K562 (cell line): ENCODE measurements at regions not wholly inside any gene's neighbourhood (a gene's known extent, or its start where the extent isn't known, plus 50 kb on each side); places are given as distances from the start of the nearest gene placed in this dataset.

Experiments used
- ATAC-seq: fragments of 200-7000 bp; cut with Tn5 transposase; 3 replicates; pipeline ENCODE4 v1.9.1; 2020; ENCODE audit warnings: moderate library complexity
- BruUV-seq: library from RNA; stranded (reverse); fragments of 400-500 nt; replicated peaks from 2 replicates; lab custom pipeline; 2021; lab: Mats Ljungman, UMichigan
- CTCF ChIA-PET: fragments of 300-600 bp; formaldehyde crosslinking; extraction: SDS; loops from one replicate; lab custom pipeline; 2021; ENCODE audit warnings: low intra/inter-chr PET ratio; lab: Yijun Ruan, JAX
- POLR2A ChIA-PET: fragments of 300-600, 350-650 bp; sonication (Branson Sonifier 250); formaldehyde crosslinking; extraction: SDS; loops from one replicate; lab custom pipeline; 2021; ENCODE audit warnings: antibody characterized with exemption, inconsistent platforms; lab: Yijun Ruan, JAX
- DNase-seq, 4 experiments: peaks; one replicate each; pipeline versions ENCODE4 v3.0.0 to v3.0.0-alpha.2; 2011 to 2018; ENCODE audit warnings: low spot score in 3 of 4, mixed read lengths in 3 of 4; ENCODE audit errors: extremely low read depth in 1 of 4
- FAIRE-seq: peaks from 2 replicates; lab custom pipeline; 2011; peaks lifted over from hg19 to GRCh38; lab: Jason Lieb, UNC
- H2AFZ ChIP-seq: 2 replicates; pipeline ENCODE4 v1.6.0; 2011; ENCODE audit warnings: low read depth, low read length, control low read depth, inconsistent platforms
- H3K27ac ChIP-seq: fragments of 200-600 bp; 3 replicates; pipeline ENCODE4 v1.8.0; 2011; ENCODE audit warnings: low read depth, mild to moderate bottlenecking, control low read depth, inconsistent platforms, low read length, moderate library complexity, mixed read lengths; ENCODE audit errors: extremely low read depth
- H3K27me3 ChIP-seq, 2 experiments: fragments of 300-600 bp in 1 of 2; 2 replicates in 1 of 2; 3 replicates in 1 of 2; pipeline versions ENCODE4 v1.6.0 to v1.8.0; 2011; ENCODE audit warnings: inconsistent platforms in 2 of 2, low read length in 2 of 2, mild to moderate bottlenecking in 1 of 2, mixed read lengths in 1 of 2, moderate library complexity in 1 of 2; ENCODE audit not compliant: control insufficient read depth in 2 of 2, insufficient read depth in 2 of 2
- H3K36me3 ChIP-seq: fragments of 300-600 bp; 3 replicates; pipeline ENCODE4 v1.8.0; 2011; ENCODE audit warnings: mild to moderate bottlenecking, low read length, inconsistent platforms; ENCODE audit not compliant: control insufficient read depth, insufficient read depth
- H3K4me1 ChIP-seq, 2 experiments: fragments of 200-600 bp in 1 of 2; replicated peaks in 1 of 2; 2 replicates in 1 of 2; 3 replicates in 1 of 2; pipeline versions ENCODE4 v1.5.1 to v1.8.0; 2011; ENCODE audit warnings: inconsistent platforms in 2 of 2, low read length in 2 of 2, mild to moderate bottlenecking in 1 of 2, mixed read lengths in 1 of 2, moderate library complexity in 1 of 2; ENCODE audit not compliant: control insufficient read depth in 2 of 2, insufficient read depth in 2 of 2
- H3K4me2 ChIP-seq: 2 replicates; pipeline ENCODE4 v1.6.1; 2011; ENCODE audit warnings: low read length, control low read depth, inconsistent platforms, mixed read lengths; ENCODE audit not compliant: insufficient read depth
- H3K4me3 ChIP-seq: fragments of 200-600 bp; sonication (generic), shearing (Covaris generic); 2 replicates; pipeline ENCODE4 v1.5.1; 2016; ENCODE audit warnings: control low read depth, inconsistent platforms
- H3K79me2 ChIP-seq: fragments of 200-600 bp; 3 replicates; pipeline ENCODE4 v1.8.0; 2011; ENCODE audit warnings: low read length, inconsistent platforms; ENCODE audit not compliant: control insufficient read depth, insufficient read depth
- H3K9ac ChIP-seq, 2 experiments: 2 replicates each; pipeline versions ENCODE4 v1.6.0 to v1.6.1; 2011; ENCODE audit warnings: low read depth in 2 of 2, low read length in 2 of 2, control low read depth in 1 of 2, inconsistent platforms in 1 of 2, mild to moderate bottlenecking in 1 of 2, mixed read lengths in 1 of 2; ENCODE audit not compliant: insufficient read depth in 1 of 2
- H3K9me1 ChIP-seq: one replicate; pipeline ENCODE4 v1.6.0; 2011; ENCODE audit warnings: inconsistent platforms, mild to moderate bottlenecking, low read length, moderate library complexity; ENCODE audit not compliant: control insufficient read depth, insufficient read depth
- H3K9me3 ChIP-seq: replicated peaks from 2 replicates; pipeline ENCODE4 v1.5.1; 2011; ENCODE audit warnings: low read depth, low read length, inconsistent platforms; ENCODE audit not compliant: control insufficient read depth, insufficient read depth
- H4K20me1 ChIP-seq: replicated peaks from 2 replicates; pipeline ENCODE4 v1.6.1; 2011; ENCODE audit warnings: low read length, inconsistent platforms, mixed read lengths; ENCODE audit not compliant: control insufficient read depth, insufficient read depth
- BRCA1 ChIP-seq, 2 experiments: fragments of 450-650 bp in 1 of 2; sonication (generic) in 1 of 2; formaldehyde crosslinking in 1 of 2; IDR thresholded peaks; 2 replicates each; pipeline versions ENCODE4 v1.5.0 to v1.6.1; 2017 to 2020; ENCODE audit warnings: mild to moderate bottlenecking in 1 of 2, missing genetic modification reagents in 1 of 2
- CEBPG ChIP-seq, 3 experiments: fragments of 200-800 bp in 1 of 3; sonication (Bioruptor generic) in 1 of 3; sonication (generic) in 1 of 3; formaldehyde crosslinking in 1 of 3; IDR thresholded peaks in 2 of 3; conservative IDR thresholded peaks in 1 of 3; 2 replicates each; pipeline versions ENCODE4 v1.6.1 to v1.8.0; 2016 to 2022; ENCODE audit warnings: missing compliant biosample characterization in 2 of 3, missing genetic modification characterization in 2 of 3, mild to moderate bottlenecking in 1 of 3, missing genetic modification reagents in 1 of 3
- CHD4 ChIP-seq: fragments of 200-600 bp; sonication (generic); IDR thresholded peaks from 3 replicates; pipeline ENCODE4 v1.6.1; 2012; ENCODE audit warnings: low read depth, mild to moderate bottlenecking, mixed read lengths, low read length, inconsistent platforms; ENCODE audit not compliant: insufficient read depth, insufficient replicate concordance, poor library complexity, severe bottlenecking
- ZKSCAN3 ChIP-seq: fragments of 250-450 bp; sonication (Bioruptor Pico); IDR thresholded peaks from 2 replicates; pipeline ENCODE4 v1.4.0; 2020
- ZNF780A ChIP-seq: fragments of 250-450 bp; sonication (Bioruptor Pico); IDR thresholded peaks from 2 replicates; pipeline ENCODE4 v1.5.0; 2021; ENCODE audit warnings: mild to moderate bottlenecking
- WGBS: fragments of 100-300 bp; shearing (Covaris generic); methylation state at CpG from one replicate; pipeline ENCODE4 v1.1.6; 2016; ENCODE audit warnings: low coverage, mixed read lengths; ENCODE audit not compliant: insufficient coverage; ENCODE audit errors: missing lambda C conversion rate; 5-methylcytosine and 5-hydroxymethylcytosine counted together
- in situ Hi-C: fragments of 300-500 bp; cut with MboI; formaldehyde crosslinking; loops from 4 replicates; pipeline ENCODE4 v1.15.0; 2018; ENCODE audit warnings: inconsistent platforms, mixed read lengths
- intact Hi-C: fragments of 100-400 bp; cut with micrococcal nuclease; formaldehyde crosslinking; loops from 2 replicates; pipeline ENCODE4 v1.14.2; 2022
- TF ChIP-seq, protein P1 (sequence below): sonication (generic); formaldehyde crosslinking; IDR thresholded peaks from 2 replicates; pipeline ENCODE4 v1.8.1; 2023; ENCODE audit warnings: mild to moderate bottlenecking, missing genetic modification reagents, moderate library complexity

DNA sequence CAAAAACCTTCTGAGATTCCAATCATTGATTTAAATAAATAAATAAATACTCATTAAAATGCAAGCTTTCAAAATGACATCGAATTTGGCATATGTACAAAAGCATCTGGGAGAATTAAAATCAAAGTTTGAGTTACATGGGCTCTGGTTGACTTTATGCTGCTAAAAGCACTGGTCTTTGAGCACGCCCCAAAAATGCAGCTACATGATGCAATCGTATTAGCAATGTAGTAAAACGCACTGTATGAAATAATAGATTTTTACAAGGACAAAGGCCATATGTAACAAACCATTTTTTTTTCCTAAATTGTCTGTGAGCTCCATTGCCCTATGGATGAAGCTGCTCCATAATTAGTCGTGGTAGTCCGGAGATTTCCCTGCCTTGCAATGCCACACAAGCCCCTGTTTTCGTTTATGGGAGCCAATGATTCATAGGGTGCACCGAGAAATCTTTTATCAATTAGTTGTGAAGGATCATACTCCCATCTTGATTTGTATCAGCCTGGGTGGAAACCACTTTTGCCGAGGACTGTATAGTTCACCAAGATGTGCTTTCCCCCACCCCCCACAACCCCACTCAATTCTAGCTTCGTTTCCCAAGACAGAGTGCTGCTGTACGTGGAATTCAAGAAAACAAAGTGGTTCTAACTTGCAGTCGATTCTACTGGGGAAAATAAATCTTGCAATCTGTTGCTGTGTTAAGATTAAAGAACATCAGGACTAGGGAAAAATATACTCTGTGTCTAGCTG, 268.4 kb downstream of the IRS1 start:
- H3K27me3 ChIP-seq = no peaks in the 10 kb centered on the region
- H2AFZ ChIP-seq = no peak overlapping the region
- ChIA-PET POLR2A (interaction anchor here (0.6 to 1.8 kb wide), 2 partner anchors 22 to 44 kb away, joined by 3 to 4 read pairs; no protein-coding TSS in a partner anchor), CTCF (no interaction called here)
- no peaks in the 10 kb centered on the region for H3K36me3 ChIP-seq
- H3K79me2 ChIP-seq = no peaks in the 10 kb centered on the region
- H3K27ac ChIP-seq = no peak overlapping the region
- intact Hi-C loops (no loop called here), in situ Hi-C loops (no loop called here)
- no peaks in the 10 kb centered on the region for H4K20me1 ChIP-seq
- no peak overlapping the region for H3K4me3 ChIP-seq
- BruUV-seq = no TSS peak
- H3K9me3 ChIP-seq = no peaks in the 10 kb centered on the region
- TF ChIP-seq BRCA1 (IDR thresholded peaks at IDR 0.05) (no peak), BRCA1 (CRISPR knock-in tag; IDR thresholded peaks at IDR 0.05) (no peak), CEBPG (CRISPR knock-in tag; IDR thresholded peaks at IDR 0.05) (no peak), CEBPG (tag; conservative IDR thresholded peaks at IDR 0.05 in 1 of 2, IDR thresholded peaks at IDR 0.05 in 1 of 2) (0 out of 4 replicates have a peak, but pooled peaks of 1 of the 2 experiments have one; percentile 11)
- no peak for DNase-seq
- FAIRE-seq = no peak
- no peak for ATAC-seq
- no peak overlapping the region for H3K9ac ChIP-seq
- no peaks in the 10 kb centered on the region for H3K4me1 ChIP-seq
- under 1% methylated on average over 9 of the region's 12 CpGs for WGBS
- no peaks in the 10 kb centered on the region for H3K9me1 ChIP-seq
- H3K4me2 ChIP-seq = no peak overlapping the region

DNA sequence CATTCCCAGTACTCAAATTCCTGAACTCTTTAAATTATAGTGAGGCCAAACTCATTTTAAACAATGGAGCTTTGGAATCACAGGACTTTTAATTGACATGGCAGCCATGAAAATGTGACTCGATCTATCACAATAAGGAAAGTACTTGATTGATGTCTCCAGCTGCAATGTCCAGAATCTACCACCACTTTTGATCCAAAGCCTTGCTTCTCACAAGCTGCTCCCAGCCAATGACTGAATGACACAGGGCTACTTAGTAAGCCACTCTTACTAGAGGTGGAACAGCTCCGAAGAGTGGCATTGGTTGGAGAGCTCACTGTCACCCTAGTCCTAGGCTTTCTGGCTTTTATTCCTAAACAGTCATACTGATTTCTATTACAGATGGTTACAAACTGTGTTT, 270.1 kb downstream of the IRS1 start:
- WGBS = 0% methylated on average over 2 of the region's 2 CpGs
- no peak for DNase-seq
- no peaks in the 10 kb centered on the region for H3K79me2 ChIP-seq
- in situ Hi-C loops (no loop called here), intact Hi-C loops (no loop called here)
- no peaks in the 10 kb centered on the region for H3K27me3 ChIP-seq
- H3K36me3 ChIP-seq = no peaks in the 10 kb centered on the region
- ATAC-seq = no peak
- BruUV-seq = no TSS peak
- no peaks in the 10 kb centered on the region for H3K9me3 ChIP-seq
- no peak overlapping the region for H3K4me2 ChIP-seq
- FAIRE-seq = no peak
- H3K27ac ChIP-seq = no peak overlapping the region
- H3K9me1 ChIP-seq = no peaks in the 10 kb centered on the region
- H3K4me3 ChIP-seq = no peak overlapping the region
- no peaks in the 10 kb centered on the region for H3K4me1 ChIP-seq
- TF ChIP-seq ZKSCAN3 = no peak
- TF ChIP-seq CHD4 = no peak
- TF ChIP-seq ZNF780A = no peak
- TF ChIP-seq, protein P1, sequence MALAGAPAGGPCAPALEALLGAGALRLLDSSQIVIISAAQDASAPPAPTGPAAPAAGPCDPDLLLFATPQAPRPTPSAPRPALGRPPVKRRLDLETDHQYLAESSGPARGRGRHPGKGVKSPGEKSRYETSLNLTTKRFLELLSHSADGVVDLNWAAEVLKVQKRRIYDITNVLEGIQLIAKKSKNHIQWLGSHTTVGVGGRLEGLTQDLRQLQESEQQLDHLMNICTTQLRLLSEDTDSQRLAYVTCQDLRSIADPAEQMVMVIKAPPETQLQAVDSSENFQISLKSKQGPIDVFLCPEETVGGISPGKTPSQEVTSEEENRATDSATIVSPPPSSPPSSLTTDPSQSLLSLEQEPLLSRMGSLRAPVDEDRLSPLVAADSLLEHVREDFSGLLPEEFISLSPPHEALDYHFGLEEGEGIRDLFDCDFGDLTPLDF = no peak
- no peak overlapping the region for H2AFZ ChIP-seq
- H3K9ac ChIP-seq = no peak overlapping the region
- no peaks in the 10 kb centered on the region for H4K20me1 ChIP-seq
- ChIA-PET CTCF (no interaction called here), POLR2A (interaction anchor here (1.8 kb wide), 1 partner anchor 21 kb away, joined by 4 read pairs; no protein-coding TSS in a partner anchor)
